ENCODE measurements at regions not wholly inside any gene's neighbourhood (a gene's known extent, or its start where the extent isn't known, plus 50 kb on each side); places are given as distances from the start of the nearest gene placed in this dataset.
A peak's percentile ranks its signal among the peaks of the same experiment; 100 is the strongest.
"Not testable (repeated sequence)": the region's sequence is repeated elsewhere in the genome, so short reads cannot be mapped to it uniquely, and the experiment has no call there.

GRCh38 chr6:170143401-170144150 lies 147.3 kb downstream of the DLL1 start:
- H3K27ac ChIP-seq (ENCODE audit: low read depth): no peak overlapping the region
- 50% methylated on average over 14 of the region's 14 CpGs for WGBS
- no peak for DNase-seq (ENCODE audit: extremely low spot score)
- H3K4me3 ChIP-seq (ENCODE audit: low read depth, low read length): no peak overlapping the region
- H3K4me1 ChIP-seq (ENCODE audit: insufficient read depth): no peaks in the 10 kb centered on the region
- H3K36me3 ChIP-seq (ENCODE audit: insufficient read depth): no peaks in the 10 kb centered on the region

- no peaks in the 10 kb centered on the region for H3K36me3 ChIP-seq (ENCODE audit: insufficient read depth)
- no peak overlapping the region for H3K27ac ChIP-seq (ENCODE audit: low read depth)
- H3K4me1 ChIP-seq (ENCODE audit: insufficient read depth): no peaks in the 10 kb centered on the region
- H3K4me3 ChIP-seq (ENCODE audit: low read depth, low read length): no peak overlapping the region
- 90% methylated on average over 7 of the region's 7 CpGs for WGBS
- no peak for DNase-seq (ENCODE audit: extremely low spot score)
Measured at GRCh38 chr6:170142559-170142958, 148.3 kb downstream of the DLL1 start.

- H3K4me1 ChIP-seq (ENCODE audit: insufficient read depth); H3K27ac ChIP-seq (ENCODE audit: low read depth); DNase-seq (ENCODE audit: extremely low spot score); H3K36me3 ChIP-seq (ENCODE audit: insufficient read depth); H3K4me3 ChIP-seq (ENCODE audit: low read depth, low read length): not testable (repeated sequence)
- 89% methylated on average over 10 of the region's 10 CpGs for WGBS
Measured at GRCh38 chr6:170141061-170141460, 149.8 kb downstream of the DLL1 start.

- DNase-seq (ENCODE audit: extremely low spot score): no peak
- Histone ChIP-seq H3K27ac (ENCODE audit: low read depth) (no peak overlapping the region), H3K4me1 (ENCODE audit: insufficient read depth) (no peaks in the 10 kb centered on the region), H3K4me3 (ENCODE audit: low read depth, low read length) (no peak overlapping the region), H3K36me3 (ENCODE audit: insufficient read depth) (no peaks in the 10 kb centered on the region)
- WGBS: 90% methylated on average over 13 of the region's 13 CpGs
Measured at GRCh38 chr6:170140129-170140528, 150.7 kb downstream of the DLL1 start.

- H3K36me3 ChIP-seq (ENCODE audit: insufficient read depth): no peaks in the 10 kb centered on the region
- no peak for DNase-seq (ENCODE audit: extremely low spot score)
- no peaks in the 10 kb centered on the region for H3K4me1 ChIP-seq (ENCODE audit: insufficient read depth)
- H3K27ac ChIP-seq (ENCODE audit: low read depth): no peak overlapping the region
- no peak overlapping the region for H3K4me3 ChIP-seq (ENCODE audit: low read depth, low read length)
- 87% methylated on average over 22 of the region's 22 CpGs for whole genome bisulfite sequencing
Measured at GRCh38 chr6:170139531-170139930, 151.3 kb downstream of the DLL1 start.

- DNase-seq (ENCODE audit: extremely low spot score): not testable (repeated sequence)
- 93% methylated on average over 24 of the region's 24 CpGs for whole genome bisulfite sequencing
Measured at GRCh38 chr6:170139046-170139445, 151.8 kb downstream of the DLL1 start.

GRCh38 chr6:170137911-170138910 lies 152.7 kb downstream of the DLL1 start:
- Histone ChIP-seq H3K4me1 (ENCODE audit: insufficient read depth) (no peaks in the 10 kb centered on the region), H3K27ac (ENCODE audit: low read depth) (peak overlapping the region; percentile 70), H3K4me3 (ENCODE audit: low read depth, low read length) (no peak overlapping the region), H3K36me3 (ENCODE audit: insufficient read depth) (no peaks in the 10 kb centered on the region)
- WGBS: 89% methylated on average over 40 of the region's 40 CpGs
- no peak for DNase-seq (ENCODE audit: extremely low spot score)

More at GRCh38 chr6:170139046-170139445, 151.8 kb downstream of the DLL1 start:
- H3K4me3 ChIP-seq (ENCODE audit: low read depth, low read length); H3K36me3 ChIP-seq (ENCODE audit: insufficient read depth); H3K27ac ChIP-seq (ENCODE audit: low read depth); H3K4me1 ChIP-seq (ENCODE audit: insufficient read depth): not testable (repeated sequence)

- peak overlapping the region; percentile 23 for H3K27ac ChIP-seq (ENCODE audit: low read depth)
- DNase-seq (ENCODE audit: extremely low spot score): no peak
- 84% methylated on average over 50 of the region's 50 CpGs for WGBS
- H3K36me3 ChIP-seq (ENCODE audit: insufficient read depth): no peaks in the 10 kb centered on the region
- no peaks in the 10 kb centered on the region for H3K4me1 ChIP-seq (ENCODE audit: insufficient read depth)
- H3K4me3 ChIP-seq (ENCODE audit: low read depth, low read length): no peak overlapping the region
Measured at GRCh38 chr6:170137176-170137891, 153.5 kb downstream of the DLL1 start.

GRCh38 chr6:170136541-170137175 lies 154.2 kb downstream of the DLL1 start:
- 94% methylated on average over 69 of the region's 69 CpGs for WGBS
- Histone ChIP-seq H3K27ac (ENCODE audit: low read depth) (peak overlapping the region; percentile 51), H3K4me3 (ENCODE audit: low read depth, low read length) (no peak overlapping the region), H3K4me1 (ENCODE audit: insufficient read depth) (no peaks in the 10 kb centered on the region), H3K36me3 (ENCODE audit: insufficient read depth) (no peaks in the 10 kb centered on the region)
- no peak for DNase-seq (ENCODE audit: extremely low spot score)

GRCh38 chr6:170135821-170136471 lies 154.9 kb downstream of the DLL1 start:
- no peaks in the 10 kb centered on the region for H3K36me3 ChIP-seq (ENCODE audit: insufficient read depth)
- no peaks in the 10 kb centered on the region for H3K4me1 ChIP-seq (ENCODE audit: insufficient read depth)
- H3K4me3 ChIP-seq (ENCODE audit: low read depth, low read length): no peak overlapping the region
- no peak for DNase-seq (ENCODE audit: extremely low spot score)
- WGBS: 89% methylated on average over 38 of the region's 38 CpGs
- H3K27ac ChIP-seq (ENCODE audit: low read depth): no peak overlapping the region

GRCh38 chr6:170135461-170135820 lies 155.4 kb downstream of the DLL1 start:
- Histone ChIP-seq H3K4me1 (ENCODE audit: insufficient read depth) (no peaks in the 10 kb centered on the region), H3K36me3 (ENCODE audit: insufficient read depth) (no peaks in the 10 kb centered on the region), H3K27ac (ENCODE audit: low read depth) (no peak overlapping the region), H3K4me3 (ENCODE audit: low read depth, low read length) (no peak overlapping the region)
- 86% methylated on average over 16 of the region's 16 CpGs for WGBS
- DNase-seq (ENCODE audit: extremely low spot score): no peak

GRCh38 chr6:170134471-170135440 lies 156.1 kb downstream of the DLL1 start:
- no peak overlapping the region for H3K4me3 ChIP-seq (ENCODE audit: low read depth, low read length)
- WGBS: 89% methylated on average over 31 of the region's 31 CpGs

More at GRCh38 chr6:170134471-170135440, 156.1 kb downstream of the DLL1 start:
- H3K4me1 ChIP-seq (ENCODE audit: insufficient read depth): no peaks in the 10 kb centered on the region
- H3K27ac ChIP-seq (ENCODE audit: low read depth): no peak overlapping the region
- DNase-seq (ENCODE audit: extremely low spot score): no peak
- no peaks in the 10 kb centered on the region for H3K36me3 ChIP-seq (ENCODE audit: insufficient read depth)

Data from urinary bladder (tissue), 3 donors.